HG03354 (cell line): ENCODE measurements at regions not wholly inside any gene's neighbourhood (a gene's known extent, or its start where the extent isn't known, plus 50 kb on each side); places are given as distances from the start of the nearest gene placed in this dataset.
"Not testable (repeated sequence)": the region's sequence is repeated elsewhere in the genome, so short reads cannot be mapped to it uniquely, and the experiment has no call there.

Experiments
- ATAC-seq: cut with Tn5 transposase; IDR thresholded peaks from one replicate; pipeline ENCODE4 v1.9.1; 2021; ENCODE audit warnings: mild to moderate bottlenecking; ENCODE audit not compliant: unreplicated experiment, poor library complexity, severe bottlenecking

- no peak for ATAC-seq
These were observed 94.2 kb upstream of the MAMLD1 start for GRCh38 chrX:150268839-150269355.

GRCh38 chrX:150269605-150270254 lies 93.4 kb upstream of the MAMLD1 start:
- no peak for ATAC-seq

- ATAC-seq = no peak
These were observed 92.5 kb upstream of the MAMLD1 start for GRCh38 chrX:150270622-150271021.

- ATAC-seq = not testable (repeated sequence)
These were observed 89.4 kb upstream of the MAMLD1 start for GRCh38 chrX:150273575-150274294.

GRCh38 chrX:150282953-150283352 lies 80.2 kb upstream of the MAMLD1 start:
- no peak for ATAC-seq

- ATAC-seq = no peak
These were observed 72.1 kb upstream of the MAMLD1 start for GRCh38 chrX:150291014-150291413.

GRCh38 chrX:150293311-150294013 lies 69.7 kb upstream of the MAMLD1 start:
- no peak for ATAC-seq

- no peak for ATAC-seq
These were observed 64.1 kb upstream of the MAMLD1 start for GRCh38 chrX:150298841-150299551.

GRCh38 chrX:150299579-150299978 lies 63.5 kb upstream of the MAMLD1 start:
- ATAC-seq = no peak

GRCh38 chrX:150303386-150304097 lies 59.6 kb upstream of the MAMLD1 start:
- ATAC-seq = no peak

- ATAC-seq = no peak
These were observed 57.1 kb upstream of the MAMLD1 start for GRCh38 chrX:150306002-150306401.

- ATAC-seq = no peak
These were observed 55.1 kb upstream of the MAMLD1 start for GRCh38 chrX:150308041-150308440.

GRCh38 chrX:150308532-150309157 lies 54.5 kb upstream of the MAMLD1 start:
- ATAC-seq = no peak

- ATAC-seq = no peak
These were observed 52.7 kb upstream of the MAMLD1 start for GRCh38 chrX:150310417-150310816.

- ATAC-seq = no peak
These were observed 52.2 kb upstream of the MAMLD1 start for GRCh38 chrX:150310881-150311280.

GRCh38 chrX:150312931-150313330 lies 50.2 kb upstream of the MAMLD1 start:
- ATAC-seq = no peak
